Stimulated activated effector memory CD8-positive, alpha-beta T cell treated with anti-CD3 and anti-CD28 coated beads, Interleukin-12 subunit alpha, Interleukin-12 subunit beta, amount 100 ng/mL, for 72 hours (primary cell): ENCODE measurements at regions not wholly inside any gene's neighbourhood (a gene's known extent, or its start where the extent isn't known, plus 50 kb on each side); places are given as distances from the start of the nearest gene placed in this dataset.
A peak's percentile ranks its signal among the peaks of the same experiment; 100 is the strongest.

Experiments
- ATAC-seq: fragments of 150-1000 bp; cut with Tn5 transposase; 2 replicates; pipeline ENCODE4 v1.10.0; 2021
- DNase-seq, 2 donors: peaks; one replicate each; pipeline ENCODE4 v3.0.0; 2021 to 2022; ENCODE audit warnings: low spot score in 2 of 2
- H3K27ac Mint-ChIP-seq: one replicate; pipeline ENCODE4 v1.8.0; 2022; ENCODE audit warnings: mild to moderate bottlenecking, mixed read lengths
- H3K36me3 Mint-ChIP-seq: one replicate; pipeline ENCODE4 v1.8.0; 2022; ENCODE audit warnings: mild to moderate bottlenecking, mixed read lengths
- H3K4me1 Mint-ChIP-seq: one replicate; pipeline ENCODE4 v1.8.0; 2022; ENCODE audit warnings: mixed read lengths
- H3K4me3 Mint-ChIP-seq: one replicate; pipeline ENCODE4 v1.8.0; 2022; ENCODE audit warnings: mild to moderate bottlenecking, mixed read lengths
- H3K9me3 Mint-ChIP-seq: one replicate; pipeline ENCODE4 v1.8.0; 2022; ENCODE audit warnings: mixed read lengths

DNA sequence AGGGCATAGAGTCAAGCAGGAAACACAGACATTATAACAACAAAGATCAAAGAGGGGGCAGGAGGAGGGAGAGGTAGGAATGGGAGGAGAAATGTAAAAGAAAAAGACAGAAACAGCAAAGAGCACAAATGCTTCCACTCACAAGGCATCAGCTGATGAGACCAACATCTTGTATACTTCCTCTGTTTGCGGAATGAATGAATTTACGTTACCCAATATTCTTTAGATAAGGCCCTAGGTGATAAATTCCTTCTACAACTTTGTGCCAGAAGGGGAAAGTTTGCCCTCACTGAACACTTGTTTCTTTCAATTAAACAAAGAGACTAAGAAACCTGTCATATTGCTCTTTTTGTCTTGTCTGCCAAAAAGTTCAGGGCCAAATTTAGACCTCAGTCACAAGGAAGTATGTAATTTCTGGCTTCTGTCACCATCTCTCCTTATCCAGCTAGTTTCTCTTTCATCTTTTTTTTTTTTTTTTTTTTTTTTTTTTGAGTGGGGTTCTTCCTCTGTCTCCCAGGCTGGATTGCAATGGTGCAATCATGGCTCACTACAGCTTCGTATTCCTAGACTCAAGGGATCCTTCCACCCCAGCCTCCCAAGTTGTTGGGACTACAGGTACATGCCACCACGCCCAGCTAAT, 116.4 kb upstream of the NANOS1 start:
- ATAC-seq (no peak), DNase-seq (no peak)
- Mint-ChIP-seq H3K4me1 (no peaks in the 10 kb centered on the region), H3K36me3 (no peaks in the 10 kb centered on the region), H3K4me3 (no peak overlapping the region), H3K27ac (no peak overlapping the region), H3K9me3 (no peaks in the 10 kb centered on the region)

DNA sequence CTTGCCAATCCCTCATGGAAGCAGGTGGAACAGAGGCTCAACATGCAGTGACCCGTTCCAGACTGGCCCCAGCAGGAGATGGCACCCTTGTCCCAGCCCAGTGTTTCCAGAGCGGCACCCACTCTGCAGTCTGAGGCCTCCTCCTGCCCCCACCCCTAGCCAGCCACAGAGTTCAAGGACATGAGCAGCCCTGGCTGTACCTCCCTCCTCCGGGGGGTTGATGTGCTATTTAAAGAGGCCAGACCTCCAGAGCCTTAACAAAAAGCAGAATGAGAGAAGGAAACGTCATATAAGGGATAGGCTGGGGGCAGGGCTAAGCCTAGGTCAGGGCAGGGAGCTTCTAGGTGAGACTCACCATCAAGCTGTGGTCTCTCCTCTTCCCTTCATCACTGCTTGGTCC, 115.7 kb upstream of the NANOS1 start:
- DNase-seq (peak in 1 of 2 donors; percentile 38), ATAC-seq (peak; percentile 14)
- no peaks in the 10 kb centered on the region for H3K4me1 Mint-ChIP-seq
- no peak overlapping the region for H3K4me3 Mint-ChIP-seq
- no peaks in the 10 kb centered on the region for H3K36me3 Mint-ChIP-seq
- no peak overlapping the region for H3K27ac Mint-ChIP-seq
- H3K9me3 Mint-ChIP-seq: no peaks in the 10 kb centered on the region

DNA sequence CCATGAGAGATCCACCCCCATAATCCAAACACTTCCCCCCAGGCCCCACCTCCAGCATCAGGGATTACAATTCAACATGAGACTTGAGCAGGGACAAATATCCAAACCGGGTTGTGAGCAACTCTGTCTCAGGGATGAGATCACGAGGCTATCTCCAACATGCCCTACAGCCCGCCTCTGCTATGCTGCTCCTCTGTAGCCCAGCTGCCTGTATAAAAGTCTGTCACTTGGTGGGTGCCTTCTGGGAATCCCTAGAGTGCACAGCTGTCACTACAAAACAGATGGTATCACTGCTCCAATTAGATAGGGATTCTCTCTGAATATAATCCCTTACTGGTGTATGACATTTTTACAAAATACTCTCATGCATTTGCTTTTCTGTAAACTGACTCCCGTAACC, 114.9 kb upstream of the NANOS1 start:
- DNase-seq: peak in 1 of 2 donors; percentile 35
- no peaks in the 10 kb centered on the region for H3K9me3 Mint-ChIP-seq
- no peaks in the 10 kb centered on the region for H3K36me3 Mint-ChIP-seq
- H3K4me1 Mint-ChIP-seq: no peaks in the 10 kb centered on the region
- H3K4me3 Mint-ChIP-seq: no peak overlapping the region
- ATAC-seq: no peak
- no peak overlapping the region for H3K27ac Mint-ChIP-seq

DNA sequence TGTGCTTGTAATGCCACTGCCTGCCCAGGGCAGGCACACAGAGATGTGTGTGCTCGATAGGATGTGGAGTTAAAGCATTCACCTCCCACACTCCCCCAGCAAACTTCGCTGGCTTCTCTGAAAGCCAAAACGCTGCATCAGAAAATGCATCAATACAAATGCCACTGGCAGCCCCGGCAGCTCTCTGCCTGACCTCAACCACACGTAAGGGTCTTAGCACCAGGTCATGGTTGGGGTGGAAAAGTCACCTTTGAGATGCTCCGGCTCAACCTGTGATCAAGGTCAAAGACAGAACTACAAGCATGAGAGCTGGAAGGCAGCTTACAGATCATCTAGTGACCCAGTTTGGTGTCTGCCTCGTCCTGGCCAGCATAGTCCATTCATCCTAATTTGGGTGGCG, 114.4 kb upstream of the NANOS1 start:
- no peaks in the 10 kb centered on the region for H3K36me3 Mint-ChIP-seq
- ATAC-seq (no peak), DNase-seq (peak in 1 of 2 donors; percentile 10)
- H3K27ac Mint-ChIP-seq: no peak overlapping the region
- H3K4me1 Mint-ChIP-seq: no peaks in the 10 kb centered on the region
- no peaks in the 10 kb centered on the region for H3K9me3 Mint-ChIP-seq
- H3K4me3 Mint-ChIP-seq: no peak overlapping the region

DNA sequence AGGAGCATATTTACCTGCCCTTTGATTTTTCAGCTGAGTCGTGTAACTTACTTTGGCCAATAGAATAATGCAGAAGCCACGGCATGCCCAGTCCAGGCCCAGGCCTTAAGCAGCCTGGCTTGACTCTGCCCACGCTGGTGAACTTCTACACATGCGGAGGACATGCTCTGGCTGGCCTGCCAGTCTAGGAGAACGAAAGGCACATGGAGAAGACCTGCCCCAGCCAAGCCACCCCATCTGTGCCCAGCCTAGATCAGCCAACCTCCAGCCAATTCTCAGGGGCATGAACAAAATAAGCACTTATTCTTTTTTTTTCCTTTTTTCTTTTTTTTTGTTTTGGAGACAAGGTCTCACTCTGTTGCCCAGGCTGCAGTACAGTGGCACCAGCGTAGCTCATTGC, 112.7 kb upstream of the NANOS1 start:
- ATAC-seq: no peak
- Mint-ChIP-seq H3K4me3 (no peak overlapping the region), H3K27ac (no peak overlapping the region), H3K4me1 (no peaks in the 10 kb centered on the region), H3K36me3 (no peaks in the 10 kb centered on the region), H3K9me3 (no peaks in the 10 kb centered on the region)
- DNase-seq: peak in 1 of 2 donors; percentile 23

DNA sequence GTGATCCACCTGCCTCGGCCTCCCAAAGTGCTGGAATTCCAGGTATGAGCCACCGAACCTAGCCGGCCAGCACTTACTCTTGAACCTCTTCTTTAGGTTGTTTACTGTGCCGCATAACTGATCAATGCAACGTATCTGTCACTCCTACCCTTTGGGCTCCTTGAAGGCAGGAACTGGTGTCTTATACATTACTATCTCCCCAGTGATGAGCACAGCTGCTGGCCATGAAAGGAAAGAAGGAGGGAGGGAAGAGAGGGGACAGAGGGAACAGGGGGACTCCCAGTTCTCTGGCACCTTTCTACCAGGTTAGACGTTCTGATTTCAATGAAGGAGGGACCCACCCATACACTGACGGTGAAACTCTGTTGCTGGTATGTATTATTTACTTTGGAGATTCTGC, 111.8 kb upstream of the NANOS1 start:
- ATAC-seq (no peak), DNase-seq (no peak)
- no peak overlapping the region for H3K4me3 Mint-ChIP-seq
- H3K9me3 Mint-ChIP-seq: no peaks in the 10 kb centered on the region
- no peak overlapping the region for H3K27ac Mint-ChIP-seq
- H3K4me1 Mint-ChIP-seq: no peaks in the 10 kb centered on the region
- no peaks in the 10 kb centered on the region for H3K36me3 Mint-ChIP-seq

DNA sequence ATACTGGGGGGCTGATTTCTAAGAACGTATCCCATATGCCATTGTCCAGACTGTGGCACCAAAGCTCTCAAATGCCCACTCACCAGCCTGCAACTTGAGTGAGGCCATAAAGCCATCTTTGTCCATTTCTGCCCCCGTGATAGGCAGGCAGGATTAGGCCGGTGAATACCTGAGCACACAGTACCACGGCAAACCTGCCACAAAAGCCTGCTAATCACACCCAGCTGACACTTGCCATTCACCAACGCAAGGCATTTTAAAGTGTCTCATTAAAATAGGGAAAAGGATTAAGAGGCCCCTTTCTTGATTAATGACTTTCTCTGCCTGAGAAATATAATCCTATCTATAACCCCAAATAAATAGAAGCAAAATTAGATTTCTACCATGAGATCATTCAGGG, 111.4 kb upstream of the NANOS1 start:
- H3K9me3 Mint-ChIP-seq: no peaks in the 10 kb centered on the region
- no peak for DNase-seq
- H3K4me1 Mint-ChIP-seq: no peaks in the 10 kb centered on the region
- H3K36me3 Mint-ChIP-seq: no peaks in the 10 kb centered on the region
- no peak overlapping the region for H3K27ac Mint-ChIP-seq
- no peak overlapping the region for H3K4me3 Mint-ChIP-seq
- ATAC-seq: no peak

DNA sequence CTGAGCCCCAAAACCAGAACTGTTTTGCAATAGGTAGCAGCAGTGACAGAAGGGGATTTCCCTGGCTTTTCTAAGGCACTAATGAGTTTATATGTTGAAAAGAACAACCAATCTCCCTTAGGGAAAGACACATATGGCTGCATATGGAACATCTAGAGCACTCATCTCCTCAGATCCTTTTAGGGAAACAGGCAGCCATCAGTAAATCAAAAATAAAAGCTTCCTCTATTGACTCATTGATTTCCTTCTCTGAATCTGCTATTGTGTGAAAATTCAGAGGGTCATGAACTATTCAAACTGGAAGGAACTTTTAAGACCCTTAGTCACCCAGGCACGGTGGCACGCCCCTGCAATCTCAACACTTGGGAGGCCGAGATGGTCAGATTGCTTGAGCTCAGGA, 110.9 kb upstream of the NANOS1 start:
- H3K4me1 Mint-ChIP-seq: no peaks in the 10 kb centered on the region
- H3K36me3 Mint-ChIP-seq: no peaks in the 10 kb centered on the region
- ATAC-seq: no peak

DNA sequence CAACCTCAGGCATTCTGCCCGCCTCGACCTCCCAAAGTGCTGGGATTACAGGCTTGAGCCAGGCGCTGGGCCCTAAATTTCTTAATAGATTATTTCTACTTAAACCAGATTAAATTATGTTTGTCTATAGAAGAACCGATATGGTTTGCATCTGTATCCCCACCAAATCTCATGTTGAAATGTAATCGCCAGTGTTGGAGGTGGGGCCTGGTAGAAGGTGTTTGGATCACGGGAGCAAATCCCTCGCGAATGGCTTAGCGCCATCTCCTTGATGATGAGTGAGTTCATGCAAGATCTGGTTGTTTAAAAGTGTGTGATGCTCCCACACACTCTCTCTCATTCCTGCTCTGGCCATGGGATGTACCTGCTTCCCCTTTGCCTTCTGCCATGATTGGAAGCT, 109.3 kb upstream of the NANOS1 start:
- Mint-ChIP-seq H3K4me1 (no peaks in the 10 kb centered on the region), H3K9me3 (no peaks in the 10 kb centered on the region), H3K4me3 (no peak overlapping the region), H3K36me3 (no peaks in the 10 kb centered on the region), H3K27ac (no peak overlapping the region)
- ATAC-seq: no peak
- DNase-seq: peak in 1 of 2 donors; percentile 23

More for the DNA sequence above, 110.9 kb upstream of the NANOS1 start:
- no peaks in the 10 kb centered on the region for H3K9me3 Mint-ChIP-seq
- H3K4me3 Mint-ChIP-seq: no peak overlapping the region
- no peak for DNase-seq
- H3K27ac Mint-ChIP-seq: no peak overlapping the region

DNA sequence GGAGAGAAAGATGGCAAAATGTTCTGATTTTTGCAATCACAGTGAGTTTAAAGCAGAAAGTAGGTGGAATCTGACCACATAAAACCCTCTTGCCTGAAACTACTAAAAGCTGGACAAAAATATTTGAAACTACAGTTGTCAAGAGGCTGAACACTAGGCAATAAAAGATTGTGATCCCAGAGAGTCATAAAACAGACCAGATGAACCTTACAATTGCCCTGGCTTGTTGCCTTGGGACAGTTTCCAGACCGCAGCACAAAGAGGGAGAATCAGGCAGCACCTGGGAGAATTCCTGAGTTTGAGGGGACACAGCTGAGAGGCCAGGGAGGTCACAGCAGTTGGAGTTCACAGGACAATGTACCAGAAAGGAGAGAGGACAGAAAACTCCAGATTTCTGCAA, 107.3 kb upstream of the NANOS1 start:
- ATAC-seq (no peak), DNase-seq (peak in 1 of 2 donors; percentile 12)
- Mint-ChIP-seq H3K4me3 (no peak overlapping the region), H3K9me3 (no peaks in the 10 kb centered on the region), H3K36me3 (no peaks in the 10 kb centered on the region), H3K27ac (no peak overlapping the region), H3K4me1 (no peaks in the 10 kb centered on the region)

DNA sequence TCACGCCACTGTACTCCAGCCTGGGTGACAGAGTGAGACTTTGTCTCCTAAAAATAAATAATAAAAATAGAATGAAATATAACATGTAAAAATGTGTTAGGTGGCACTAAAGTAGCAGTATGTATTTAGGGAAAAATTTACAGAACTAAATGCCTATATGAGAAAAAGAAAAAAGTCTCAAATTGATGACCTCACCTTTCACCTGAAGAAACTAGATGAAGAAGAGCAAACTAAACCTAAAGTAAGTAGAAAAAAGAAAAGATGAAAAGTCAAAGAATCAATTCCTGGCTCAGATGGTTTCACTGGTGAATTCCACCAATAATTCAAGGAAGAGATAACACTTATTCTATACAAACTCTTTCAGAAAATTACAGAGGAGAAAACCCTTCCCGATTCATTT, 106.5 kb upstream of the NANOS1 start:
- ATAC-seq (no peak), DNase-seq (no peak)
- Mint-ChIP-seq H3K4me3 (no peak overlapping the region), H3K9me3 (no peaks in the 10 kb centered on the region), H3K27ac (no peak overlapping the region), H3K4me1 (no peaks in the 10 kb centered on the region), H3K36me3 (no peaks in the 10 kb centered on the region)

DNA sequence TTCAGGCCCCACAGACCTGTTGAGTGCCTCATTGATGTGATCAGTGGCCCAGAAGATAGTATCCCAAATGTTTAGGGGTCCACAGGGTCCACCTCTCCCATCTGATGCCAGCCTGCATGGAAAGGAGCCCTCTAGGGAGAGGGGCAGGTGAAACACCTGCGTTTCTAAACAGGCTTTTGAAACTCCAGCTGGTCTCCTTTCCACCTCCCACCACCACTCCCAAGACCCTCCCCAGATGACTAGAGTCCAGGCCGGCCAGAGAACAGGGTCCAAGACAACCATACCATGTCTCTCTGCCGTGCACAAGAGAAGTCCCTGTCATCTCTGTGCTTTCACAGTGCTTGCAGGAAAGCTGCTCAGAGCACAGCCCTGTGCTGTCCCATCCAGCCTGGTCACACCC, 105.0 kb upstream of the NANOS1 start:
- Mint-ChIP-seq H3K36me3 (no peaks in the 10 kb centered on the region), H3K4me3 (no peak overlapping the region), H3K27ac (no peak overlapping the region), H3K4me1 (no peaks in the 10 kb centered on the region), H3K9me3 (no peaks in the 10 kb centered on the region)
- DNase-seq (no peak), ATAC-seq (no peak)

DNA sequence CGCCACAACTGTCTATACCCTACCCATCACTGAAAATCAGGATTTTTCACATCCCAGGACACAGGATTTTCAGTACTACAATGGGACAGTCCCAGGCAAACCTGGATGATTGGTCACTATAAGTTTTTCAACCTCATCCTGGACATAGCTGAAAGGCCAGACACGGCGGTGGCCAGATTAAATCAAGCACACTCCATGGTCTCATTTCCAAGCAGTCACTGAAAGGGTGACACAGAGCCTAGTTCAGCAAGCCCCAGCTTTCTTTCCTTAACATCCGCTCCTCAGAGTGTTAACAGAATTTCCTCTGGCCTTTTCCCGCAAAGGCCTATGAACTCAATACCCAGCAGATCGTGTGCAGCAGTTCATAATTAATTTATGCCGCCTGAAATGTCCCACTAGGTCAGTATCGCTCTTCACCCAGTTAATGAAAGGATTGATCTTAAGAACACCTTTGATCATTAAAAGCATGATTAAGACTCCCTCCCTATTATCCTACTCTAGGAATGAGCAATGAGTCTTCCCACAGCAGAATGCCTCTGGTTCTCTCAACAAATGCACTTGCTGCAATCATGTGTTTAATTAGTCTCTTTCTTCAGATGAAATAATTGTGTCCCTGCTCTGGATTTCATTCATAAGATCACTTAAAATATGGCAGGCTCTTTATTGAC, 104.0 kb upstream of the NANOS1 start:
- no peak for ATAC-seq
- Mint-ChIP-seq H3K9me3 (peaks cover 5% of the 10 kb centered on the region), H3K4me1 (no peaks in the 10 kb centered on the region), H3K4me3 (no peak overlapping the region), H3K27ac (no peak overlapping the region), H3K36me3 (no peaks in the 10 kb centered on the region)
- peak in 1 of 2 donors; percentile 33 for DNase-seq

DNA sequence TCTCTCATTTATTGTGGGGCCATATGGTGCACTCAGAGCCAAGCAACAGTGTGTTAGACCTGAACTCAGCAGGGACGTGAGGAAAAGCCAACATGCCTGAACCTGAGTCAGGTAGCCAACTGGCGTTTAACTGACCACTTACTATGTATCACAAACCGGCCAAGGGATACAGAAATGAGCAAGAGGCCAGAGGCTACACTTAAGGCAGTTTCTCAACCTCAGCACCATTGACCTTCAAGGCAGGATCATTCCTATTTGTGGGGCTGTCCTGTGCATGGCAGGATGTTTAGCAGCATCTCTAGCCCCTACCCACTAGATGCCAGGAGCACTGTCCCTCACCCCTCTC, 103.5 kb upstream of the NANOS1 start:
- DNase-seq (peak in 1 of 2 donors; percentile 41), ATAC-seq (no peak)
- Mint-ChIP-seq H3K9me3 (peaks cover 10% of the 10 kb centered on the region), H3K36me3 (no peaks in the 10 kb centered on the region), H3K27ac (no peak overlapping the region), H3K4me1 (no peaks in the 10 kb centered on the region), H3K4me3 (no peak overlapping the region)

DNA sequence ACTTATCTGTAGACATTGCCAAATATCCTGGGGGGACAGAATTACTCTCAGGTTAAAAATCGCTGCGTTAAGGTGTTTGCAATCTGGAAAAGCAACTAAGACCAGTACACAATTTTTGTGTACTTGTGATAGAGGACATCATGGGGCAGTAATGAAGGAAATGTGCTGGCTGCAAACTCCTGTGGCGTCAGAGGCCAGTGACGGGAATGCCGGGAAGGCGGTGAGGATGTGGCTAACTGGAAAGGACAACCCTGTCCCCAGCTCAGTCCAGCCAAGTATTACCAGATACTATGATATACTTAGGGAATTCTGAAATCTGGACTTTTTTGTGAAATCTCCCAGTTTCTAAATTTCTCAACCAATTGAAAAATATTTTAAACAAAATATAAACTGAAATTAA, 103.1 kb upstream of the NANOS1 start:
- no peak for DNase-seq
- Mint-ChIP-seq H3K9me3 (peaks cover 14% of the 10 kb centered on the region), H3K4me3 (no peak overlapping the region), H3K27ac (no peak overlapping the region), H3K4me1 (no peaks in the 10 kb centered on the region), H3K36me3 (no peaks in the 10 kb centered on the region)
- no peak for ATAC-seq

DNA sequence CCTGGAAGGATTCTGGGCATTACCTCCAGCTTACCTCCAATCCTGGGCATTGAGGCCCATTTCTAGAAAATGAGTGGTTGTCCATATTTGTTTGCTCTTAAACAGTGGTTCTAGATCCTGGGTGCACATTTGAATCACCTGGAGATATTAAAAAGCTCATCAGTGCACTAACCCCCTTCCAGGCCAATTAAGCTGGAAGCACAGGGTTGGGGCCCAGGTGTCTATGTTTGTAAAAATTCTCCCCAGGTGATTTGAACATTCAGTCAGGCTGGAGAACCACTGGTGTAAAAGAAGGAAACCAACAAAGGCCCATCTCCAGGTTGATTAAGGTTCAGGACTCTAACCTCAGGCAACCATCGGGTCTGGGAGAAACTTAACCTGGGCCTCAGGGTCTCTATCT, 102.6 kb upstream of the NANOS1 start:
- no peak for DNase-seq
- H3K4me3 Mint-ChIP-seq: no peak overlapping the region

More for the DNA sequence above, 102.6 kb upstream of the NANOS1 start:
- no peak for ATAC-seq
- no peaks in the 10 kb centered on the region for H3K4me1 Mint-ChIP-seq
- no peak overlapping the region for H3K27ac Mint-ChIP-seq
- peaks cover 17% of the 10 kb centered on the region for H3K9me3 Mint-ChIP-seq
- no peaks in the 10 kb centered on the region for H3K36me3 Mint-ChIP-seq
